C4-2B (cell line): ENCODE measurements at regions not wholly inside any gene's neighbourhood (a gene's known extent, or its start where the extent isn't known, plus 50 kb on each side); places are given as distances from the start of the nearest gene placed in this dataset.

Experiments
- CTCF ChIP-seq: fragments of 450-650 bp; conservative IDR thresholded peaks from 2 replicates; pipeline ENCODE4 v1.5.1; 2017; ENCODE audit warnings: mild to moderate bottlenecking
- ZFX ChIP-seq: fragments of 450-650 bp; IDR thresholded peaks from 2 replicates; pipeline ENCODE4 v1.6.1; 2017

DNA sequence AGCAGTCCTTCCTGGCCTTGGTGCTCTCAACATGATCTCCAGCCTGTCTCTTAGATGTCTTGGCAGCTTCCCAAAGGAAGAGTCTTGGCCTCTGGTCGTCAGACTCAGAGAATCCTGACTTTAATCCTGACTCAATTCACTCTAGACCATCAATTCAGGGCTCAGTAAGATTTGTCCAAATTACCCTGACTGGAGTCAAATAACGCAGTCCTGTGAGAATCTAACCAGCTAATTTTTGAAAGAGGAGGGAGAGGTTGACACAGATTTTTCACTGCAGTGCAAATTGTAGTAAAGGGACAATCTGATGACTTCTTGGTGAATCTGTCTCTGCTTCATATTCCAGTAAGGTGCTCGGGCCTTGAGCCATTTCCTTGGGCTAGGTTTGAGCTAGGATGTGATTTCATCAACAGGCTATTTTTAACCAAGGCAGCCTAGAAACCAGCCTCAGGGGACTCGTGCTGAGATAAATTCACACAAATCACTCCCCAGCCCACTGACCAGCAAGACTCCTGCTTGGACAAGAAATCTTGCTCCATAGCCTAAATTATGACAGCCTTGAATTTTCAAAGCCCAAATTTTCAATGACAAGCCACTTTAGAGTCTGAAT, 257.4 kb downstream of the ENC1 start:
- TF ChIP-seq CTCF (no peak), ZFX (no peak)
